CD4-positive, alpha-beta T cell treated with Interleukin-15 for 1 hour (primary cell): ENCODE measurements at regions not wholly inside any gene's neighbourhood (a gene's known extent, or its start where the extent isn't known, plus 50 kb on each side); places are given as distances from the start of the nearest gene placed in this dataset.
"Not testable (repeated sequence)": the region's sequence is repeated elsewhere in the genome, so short reads cannot be mapped to it uniquely, and the experiment has no call there.

Experiments used
- DNase-seq: peaks from one replicate; pipeline ENCODE4 v3.0.0-alpha.2; 2020

DNA sequence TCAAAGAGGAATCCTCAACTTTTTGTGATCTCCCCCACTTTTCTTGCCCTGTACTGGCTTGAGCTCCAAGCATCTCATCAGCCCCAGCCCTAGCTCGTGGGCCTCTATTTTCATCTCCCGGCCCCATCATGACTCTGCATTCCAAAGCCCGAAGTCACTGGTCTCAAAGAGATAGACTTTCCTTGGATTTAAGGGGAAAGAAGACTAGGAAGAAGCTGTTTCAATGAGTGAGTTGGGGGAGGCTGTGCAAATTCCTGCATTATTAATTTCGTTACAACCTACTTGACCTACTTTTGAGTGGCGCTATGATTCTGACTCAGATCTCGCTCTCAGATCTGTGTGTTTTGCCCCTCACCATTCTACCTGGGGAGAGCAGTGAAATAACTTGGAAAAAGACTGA lies 266.6 kb upstream of the TBL1XR1 start:
- DNase-seq = no peak

DNA sequence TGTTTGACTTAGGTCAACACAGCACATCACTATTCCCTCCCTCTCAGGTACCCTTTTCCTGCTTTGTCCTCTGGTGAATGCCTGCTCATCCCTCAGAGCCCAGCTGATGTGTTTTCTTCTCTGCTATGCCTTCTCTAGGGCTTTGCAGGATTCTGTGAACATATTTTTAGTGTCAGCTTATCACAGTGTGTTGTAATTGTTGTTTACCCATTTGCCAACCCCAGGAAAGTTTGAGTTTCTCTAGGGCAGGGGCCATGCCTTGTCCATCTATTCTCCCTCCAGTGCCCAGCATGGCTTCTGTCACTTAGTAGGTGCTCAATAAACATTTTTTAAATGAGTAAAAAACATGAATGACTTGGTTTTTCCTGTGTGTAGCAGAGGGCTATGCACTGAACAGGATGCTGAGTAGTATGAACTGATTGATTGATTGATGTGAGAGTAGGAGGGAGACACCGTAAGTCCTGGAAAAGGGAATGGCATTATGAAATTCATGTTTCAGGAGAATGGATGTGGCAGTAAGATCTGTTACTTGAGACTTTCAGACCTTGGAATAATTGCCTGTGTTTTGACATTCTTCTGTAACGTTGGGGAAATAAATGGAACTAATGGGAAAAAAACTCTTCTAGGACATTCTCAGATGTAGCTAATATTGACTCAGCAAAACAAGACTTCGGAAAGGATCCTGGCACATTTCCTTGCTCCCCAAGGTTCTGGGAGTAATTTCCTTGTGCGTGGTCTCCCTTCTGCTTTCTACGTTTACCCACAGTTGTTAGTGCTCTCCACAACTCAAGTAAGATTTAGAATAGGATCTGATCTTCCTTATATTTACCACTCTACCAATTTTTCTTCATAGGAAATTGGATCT lies 267.3 kb upstream of the TBL1XR1 start:
- DNase-seq = no peak

DNA sequence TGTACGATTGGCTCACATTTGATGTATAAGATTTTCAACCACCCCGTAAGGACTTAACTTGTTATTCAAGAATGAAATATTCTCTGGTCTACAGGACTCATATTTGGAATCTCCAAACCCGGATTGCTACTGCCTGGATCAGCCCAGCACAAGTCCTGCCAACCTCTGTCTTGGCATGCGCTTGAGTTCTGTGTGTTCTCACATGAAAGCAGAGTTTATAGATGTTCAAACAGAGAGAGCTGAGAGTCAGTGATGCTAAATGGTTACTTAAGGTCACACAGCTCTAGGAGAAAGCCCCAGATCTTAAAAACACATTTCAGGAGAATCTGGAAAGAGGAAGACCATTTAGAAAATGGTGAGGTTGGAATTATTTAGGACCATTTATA lies 268.0 kb upstream of the TBL1XR1 start:
- no peak for DNase-seq

DNA sequence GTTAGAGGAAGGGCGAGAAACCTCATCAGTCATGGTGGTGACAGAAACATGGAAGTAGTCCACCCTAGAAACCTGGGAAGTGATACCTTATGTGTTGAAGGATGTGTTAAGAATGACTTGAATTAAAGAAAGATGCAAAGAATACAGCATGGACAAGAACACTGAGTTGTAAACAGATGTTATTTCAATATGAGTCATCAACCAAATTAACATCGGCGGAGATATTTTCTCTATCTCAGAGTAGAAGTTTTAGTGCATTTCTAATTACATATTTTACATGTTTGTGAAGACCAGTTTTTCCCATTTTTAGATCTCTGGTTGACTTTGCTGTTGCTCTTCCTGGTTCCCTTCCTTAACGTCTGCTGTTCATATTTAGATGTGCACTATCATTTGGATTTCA lies 268.8 kb upstream of the TBL1XR1 start:
- no peak for DNase-seq

DNA sequence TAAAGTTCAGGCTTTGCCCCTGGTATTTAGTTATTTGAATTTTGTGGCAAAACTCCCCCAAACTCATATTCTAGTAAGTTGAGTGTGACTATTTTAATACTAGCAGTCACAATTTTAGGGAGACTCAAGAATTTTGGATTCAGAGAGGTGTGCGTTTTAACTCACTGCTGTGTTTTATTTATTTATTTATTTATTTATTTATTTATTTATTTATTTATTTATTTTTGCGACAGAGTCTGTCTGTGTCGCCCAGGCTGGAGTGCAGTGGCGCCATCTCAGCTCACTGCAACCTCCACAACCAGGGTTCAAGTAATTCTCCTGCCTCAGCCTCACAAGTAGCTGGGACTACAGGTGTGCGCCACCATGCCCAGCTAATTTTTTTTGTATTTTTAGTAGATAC lies 269.3 kb upstream of the TBL1XR1 start:
- not testable (repeated sequence) for DNase-seq

DNA sequence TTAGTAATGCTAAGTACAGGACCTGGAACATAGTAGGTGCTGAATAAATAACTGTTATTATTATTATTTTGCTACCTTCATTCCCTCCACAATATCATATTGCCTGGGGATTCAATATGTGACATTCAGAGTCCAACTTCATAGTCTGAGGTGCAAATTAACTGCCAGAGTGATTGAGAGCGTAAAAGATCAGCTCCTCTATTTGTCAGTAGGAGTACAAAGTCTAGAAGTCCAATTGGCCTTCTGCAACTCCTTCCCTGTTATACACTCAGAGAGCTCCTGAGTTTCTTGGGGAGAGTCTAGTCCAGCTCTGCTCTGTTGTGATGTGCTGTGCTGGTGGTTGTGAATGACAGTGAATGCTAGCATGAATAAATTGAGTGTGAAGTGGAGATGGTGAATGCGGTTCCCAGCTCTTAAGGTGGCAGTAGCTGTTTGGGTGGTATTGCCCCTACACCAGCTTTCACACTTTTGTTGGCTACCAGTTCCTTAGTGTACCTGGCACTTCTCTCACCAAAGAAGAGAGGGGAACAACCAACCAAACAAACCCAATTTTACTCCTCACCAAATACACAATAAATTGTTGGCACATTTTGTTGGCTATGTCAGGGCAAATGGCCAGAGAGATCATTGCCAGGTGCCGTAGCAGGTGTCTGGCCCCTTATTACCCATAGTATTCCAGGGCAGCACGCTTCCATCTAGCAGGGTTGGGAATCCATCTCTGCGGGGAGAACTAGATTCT lies 270.1 kb upstream of the TBL1XR1 start:
- DNase-seq = no peak

DNA sequence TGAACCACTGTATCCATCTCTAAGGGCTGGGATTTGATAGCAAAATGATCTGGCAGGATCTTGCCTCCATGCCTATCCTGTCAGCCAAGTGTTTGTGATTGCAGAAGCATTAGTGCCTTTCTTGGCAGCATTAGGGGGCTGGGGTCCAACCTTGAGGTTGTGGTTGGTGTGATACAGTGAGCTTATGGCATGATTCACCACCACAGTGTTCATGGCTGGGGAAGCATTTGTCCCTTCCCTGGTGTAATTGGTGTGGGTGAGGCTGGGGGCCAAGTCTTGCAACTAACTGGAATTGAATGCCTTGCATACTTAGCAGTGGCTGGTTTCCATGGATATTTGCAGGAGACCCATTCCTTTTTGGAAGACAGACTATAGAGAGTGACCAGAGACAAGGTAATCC lies 271.0 kb upstream of the TBL1XR1 start:
- no peak for DNase-seq

DNA sequence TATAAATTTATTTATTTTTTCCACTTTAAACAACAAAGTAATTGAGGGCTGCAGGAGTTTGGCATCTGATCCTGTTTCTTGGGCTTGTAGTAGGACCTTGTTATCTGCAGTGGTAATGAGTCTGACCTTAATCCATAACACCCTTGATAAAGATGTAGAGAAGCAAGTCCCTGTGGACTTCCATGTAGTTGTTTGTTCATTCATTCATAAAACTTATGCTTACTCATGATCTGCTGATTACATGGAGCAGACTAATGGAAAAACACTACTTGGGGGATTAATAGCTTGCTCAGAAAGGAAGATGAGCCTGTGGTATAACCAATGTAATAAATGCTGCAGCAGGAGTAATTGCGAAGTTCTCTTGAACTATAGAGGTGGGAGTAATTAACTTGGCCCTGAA lies 271.5 kb upstream of the TBL1XR1 start:
- no peak for DNase-seq

DNA sequence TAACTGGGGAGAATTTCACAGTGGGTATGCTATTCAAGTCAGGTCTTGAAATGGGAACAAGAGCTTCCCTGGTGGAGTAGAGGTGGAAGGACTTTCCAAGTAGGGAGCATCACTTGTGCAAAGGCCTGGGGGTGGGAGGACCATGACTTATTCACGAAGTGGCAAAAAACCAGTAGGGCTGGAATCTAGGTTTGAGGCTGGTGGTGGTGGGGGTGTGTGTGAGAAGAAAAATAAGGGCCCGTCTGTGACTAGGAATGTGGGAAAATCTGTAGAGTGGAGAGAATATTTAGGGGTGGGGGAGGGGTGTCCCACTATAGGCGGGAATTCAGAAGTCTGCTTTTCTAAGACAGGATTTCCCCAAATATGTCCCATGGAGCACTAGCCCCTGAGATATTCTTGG lies 271.9 kb upstream of the TBL1XR1 start:
- DNase-seq = no peak

DNA sequence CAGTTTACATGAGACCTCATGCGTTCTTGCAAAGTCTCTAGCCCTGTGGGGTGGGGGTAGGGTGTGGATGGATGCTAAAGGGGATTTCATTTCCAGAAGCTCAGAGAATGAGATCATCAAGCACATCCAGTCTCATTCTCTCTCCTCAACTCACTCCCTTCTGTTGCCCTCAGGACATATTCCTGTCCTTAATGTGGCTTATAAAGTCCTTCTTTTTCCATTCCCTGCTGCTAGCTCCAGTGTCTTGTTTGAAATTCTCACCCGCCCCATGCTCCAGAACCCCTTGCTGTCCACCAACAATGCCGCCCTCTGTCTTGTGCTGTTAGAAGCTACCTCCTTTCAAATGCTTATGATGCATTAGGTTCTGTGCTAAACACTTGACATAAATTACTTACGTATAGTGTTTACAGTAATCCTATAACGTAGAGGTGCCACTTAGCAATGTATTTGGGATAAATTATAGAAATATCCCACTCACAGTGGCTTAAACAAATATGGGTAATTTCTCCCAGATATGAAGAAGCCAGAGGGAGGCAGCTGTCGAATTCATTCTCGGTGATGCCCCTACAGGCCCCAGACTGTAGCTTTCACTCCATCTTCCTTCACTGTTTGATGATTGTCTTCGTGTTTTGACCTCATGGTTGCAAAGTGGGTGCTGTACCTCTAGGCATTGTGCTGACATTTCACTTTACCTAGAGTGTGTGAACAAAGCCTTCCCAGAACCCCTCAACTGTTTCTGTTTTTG lies 273.1 kb upstream of the TBL1XR1 start:
- DNase-seq = no peak

DNA sequence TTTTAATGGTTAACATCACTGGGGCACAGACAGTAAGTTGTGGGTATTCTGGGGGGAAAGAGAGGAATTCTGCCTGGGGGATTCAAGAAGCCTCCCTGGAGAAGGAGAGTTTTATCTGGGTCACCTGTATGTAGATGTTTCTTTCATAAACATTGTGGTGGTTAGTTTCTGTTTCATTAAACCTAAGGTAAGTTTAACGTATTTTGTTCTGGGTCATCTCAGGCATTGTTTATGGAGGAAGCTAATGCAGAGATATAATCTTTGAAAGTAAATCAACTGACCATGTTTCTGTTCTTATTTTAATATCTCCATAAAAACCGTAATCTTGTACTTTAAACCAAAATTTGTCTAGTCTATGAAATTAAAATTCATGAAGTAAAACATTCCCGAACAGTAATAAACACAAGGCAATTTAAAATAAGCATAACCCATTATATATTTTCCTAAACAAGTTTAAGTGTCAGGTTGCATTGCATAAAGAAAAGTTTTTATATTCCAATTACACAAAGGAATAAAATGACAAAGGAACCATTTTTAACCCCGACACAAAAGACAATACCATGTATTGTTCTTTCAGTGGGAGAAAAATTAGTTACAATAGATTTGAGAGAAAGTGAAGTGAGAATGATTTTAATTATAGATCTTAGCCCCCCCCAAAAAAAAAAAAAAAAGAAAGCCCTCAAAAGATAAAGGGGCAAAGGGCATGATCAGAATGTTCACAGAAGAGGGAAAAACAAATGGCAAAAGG lies 274.6 kb upstream of the TBL1XR1 start:
- no peak for DNase-seq

DNA sequence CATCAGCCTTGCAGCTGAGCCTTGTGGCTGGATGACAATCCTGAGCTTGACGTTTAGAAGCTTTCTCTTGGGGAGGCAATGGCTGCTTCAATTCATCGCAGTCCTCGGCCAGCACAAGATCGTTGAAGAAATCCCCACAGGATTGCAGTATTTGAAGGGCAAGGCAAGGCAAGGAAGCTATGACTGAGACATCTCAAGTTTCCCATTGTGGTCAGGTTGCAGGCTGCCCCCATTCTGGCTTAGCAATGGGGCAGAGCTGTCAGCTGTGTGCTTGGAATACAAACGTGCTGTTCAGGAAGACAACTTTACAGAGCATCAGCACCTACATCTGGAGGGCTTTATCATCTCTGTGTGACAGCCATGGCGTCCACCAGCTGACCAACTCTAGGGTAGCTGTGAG lies 275.9 kb upstream of the TBL1XR1 start:
- no peak for DNase-seq

DNA sequence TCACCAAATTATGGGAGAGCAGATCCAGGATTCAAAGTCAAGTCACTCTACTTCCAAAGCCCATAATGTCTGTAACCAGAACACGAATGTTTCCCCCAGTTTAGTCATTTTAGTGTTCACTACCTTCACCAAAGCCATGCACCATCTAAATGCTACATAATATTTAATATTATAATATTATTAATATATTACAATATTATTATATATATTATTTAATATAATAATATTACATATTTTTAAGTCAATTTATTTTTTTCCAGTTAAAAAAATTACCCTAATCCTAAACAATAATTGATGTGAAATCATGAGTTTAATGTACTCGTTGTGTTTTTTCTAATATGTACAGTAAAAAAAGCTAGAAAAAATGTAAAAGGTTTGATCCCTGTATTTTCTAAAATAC lies 276.6 kb upstream of the TBL1XR1 start:
- no peak for DNase-seq

DNA sequence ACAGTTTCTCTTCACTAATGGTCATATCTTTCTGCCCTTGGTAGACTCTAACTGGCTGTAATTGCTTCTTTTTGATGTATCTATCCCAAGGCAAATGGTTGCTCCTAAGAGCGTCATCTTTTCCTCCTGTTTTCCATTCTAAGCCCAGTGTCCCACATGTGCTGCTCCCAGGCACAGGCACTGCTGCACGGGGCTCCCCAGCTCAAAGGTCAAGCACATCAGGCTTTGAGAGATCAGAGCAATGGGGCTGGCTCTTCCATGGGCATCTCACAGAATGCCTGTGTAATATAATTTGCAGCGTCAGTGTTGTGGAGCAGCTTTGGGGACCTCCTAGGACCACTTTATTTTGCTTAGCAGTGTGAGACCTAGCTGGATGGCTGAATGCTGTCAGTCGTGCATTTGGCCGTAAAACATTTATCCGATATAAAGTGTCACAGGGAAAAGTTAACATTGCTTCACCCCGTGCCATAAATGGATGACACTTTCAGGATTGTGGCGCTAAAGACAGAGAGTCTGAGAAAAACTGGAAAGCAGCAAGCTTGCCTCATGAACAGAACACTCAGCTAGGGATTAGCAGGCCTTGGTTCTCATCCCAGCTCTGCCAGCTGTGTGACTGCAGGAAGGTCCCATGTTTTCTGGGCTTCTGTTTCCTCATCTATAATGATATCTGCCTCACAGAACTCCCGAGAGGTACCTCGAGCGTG lies 277.5 kb upstream of the TBL1XR1 start:
- DNase-seq = no peak

DNA sequence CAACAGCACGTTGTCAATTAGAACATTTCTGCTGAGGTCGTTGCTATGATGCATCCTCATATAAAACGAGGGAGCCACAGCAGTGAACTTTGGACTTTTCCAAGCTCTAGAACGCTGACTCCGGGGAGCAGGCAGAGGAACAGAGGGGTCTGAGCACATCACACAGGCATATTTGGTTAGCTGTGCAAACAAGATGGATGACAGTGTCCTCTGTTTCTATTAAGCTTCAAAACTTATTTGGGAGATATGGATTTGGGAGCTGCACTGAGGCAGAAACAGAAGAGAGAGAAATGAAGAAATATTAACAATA lies 278.0 kb upstream of the TBL1XR1 start:
- DNase-seq = no peak

DNA sequence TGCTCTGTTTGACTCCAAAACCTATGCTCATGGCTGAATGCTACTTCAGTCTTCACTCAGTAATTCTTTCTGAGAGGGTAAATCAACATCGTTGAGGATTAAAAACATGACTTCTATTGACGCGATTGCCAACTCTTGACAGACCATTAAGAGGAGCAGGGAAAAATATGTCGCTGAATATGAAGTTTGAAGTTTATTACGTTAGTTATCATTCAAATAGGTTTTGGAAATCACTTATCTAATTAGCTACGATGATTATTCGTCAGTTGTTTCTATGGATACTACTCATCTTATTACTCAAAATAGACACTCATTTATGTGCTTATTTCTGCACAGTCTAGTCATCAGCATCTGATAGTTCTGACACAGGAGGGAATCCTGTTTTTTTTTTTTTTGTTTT lies 279.2 kb upstream of the TBL1XR1 start:
- DNase-seq = no peak

DNA sequence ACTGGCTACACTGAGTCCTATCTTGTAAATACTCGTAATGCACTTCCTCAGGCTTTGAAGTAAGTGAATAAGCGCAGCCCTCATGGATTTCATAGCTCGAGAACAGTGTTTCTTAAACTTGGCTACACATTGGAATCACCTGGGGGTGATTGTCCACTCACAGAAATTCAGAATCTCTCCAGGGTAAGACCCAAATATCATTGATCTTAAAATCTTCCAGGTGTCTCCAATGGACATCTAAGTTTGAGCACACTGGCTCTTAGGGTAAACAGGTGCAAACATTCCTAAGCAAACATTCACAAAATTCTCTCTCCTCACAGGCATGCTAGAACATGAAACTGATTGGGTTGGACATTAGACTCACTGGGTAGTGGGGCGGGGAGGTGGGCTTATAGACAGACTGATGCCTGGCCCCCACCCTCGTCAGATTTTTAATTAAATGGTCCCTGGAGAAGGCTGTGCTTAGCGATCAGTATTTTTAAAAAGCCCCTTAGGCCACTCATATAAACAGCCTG lies 279.7 kb upstream of the TBL1XR1 start:
- no peak for DNase-seq

DNA sequence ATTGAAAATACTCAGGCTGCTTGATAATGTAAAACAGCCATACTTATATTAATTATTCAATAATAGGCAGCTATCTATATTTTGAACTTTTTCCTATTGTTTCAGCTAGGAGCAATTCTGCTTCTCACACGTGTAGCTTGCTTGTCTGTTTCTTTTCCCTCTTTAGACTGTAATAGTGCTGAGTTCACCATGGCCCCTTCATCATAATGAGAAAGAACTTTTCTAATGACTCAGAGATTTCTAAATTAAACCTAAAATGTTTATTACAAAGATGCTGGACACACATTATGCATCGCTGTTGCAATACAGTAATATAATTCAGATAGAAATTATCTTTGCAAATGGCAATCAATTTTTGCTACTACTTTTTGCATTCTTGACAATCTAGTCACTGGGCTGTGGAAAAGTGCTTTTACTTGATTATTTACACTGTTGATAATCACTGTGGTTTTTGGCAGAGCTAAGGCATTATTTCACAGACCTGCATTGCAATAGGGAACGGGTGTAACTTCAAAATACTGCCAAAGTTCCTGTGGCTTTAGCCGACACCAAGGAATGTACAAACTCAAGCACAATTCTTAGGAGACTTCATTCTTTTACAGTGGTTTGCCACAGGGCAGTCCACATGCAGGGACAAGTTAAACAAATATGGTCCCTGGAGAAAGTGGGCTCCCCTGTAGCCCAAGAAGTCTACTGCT lies 281.0 kb upstream of the TBL1XR1 start:
- no peak for DNase-seq

DNA sequence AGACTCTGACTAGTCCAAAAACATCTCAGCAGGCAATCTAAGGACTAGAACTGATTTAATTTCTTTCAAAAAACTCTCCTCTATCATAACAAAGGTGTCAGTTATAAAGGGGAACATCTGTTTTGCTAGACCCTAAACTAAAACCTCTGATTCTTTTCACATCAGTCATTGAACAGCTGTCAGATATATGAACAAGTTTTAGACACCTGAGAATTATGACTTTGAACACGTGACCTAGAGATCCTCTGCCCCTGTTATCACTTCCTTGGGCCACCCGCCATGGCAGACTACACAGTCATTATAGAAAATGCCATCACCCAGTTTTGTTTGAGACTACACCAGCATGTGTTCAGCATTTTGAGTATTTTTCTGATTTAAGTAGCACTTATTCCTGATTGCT lies 282.3 kb upstream of the TBL1XR1 start:
- DNase-seq = no peak

DNA sequence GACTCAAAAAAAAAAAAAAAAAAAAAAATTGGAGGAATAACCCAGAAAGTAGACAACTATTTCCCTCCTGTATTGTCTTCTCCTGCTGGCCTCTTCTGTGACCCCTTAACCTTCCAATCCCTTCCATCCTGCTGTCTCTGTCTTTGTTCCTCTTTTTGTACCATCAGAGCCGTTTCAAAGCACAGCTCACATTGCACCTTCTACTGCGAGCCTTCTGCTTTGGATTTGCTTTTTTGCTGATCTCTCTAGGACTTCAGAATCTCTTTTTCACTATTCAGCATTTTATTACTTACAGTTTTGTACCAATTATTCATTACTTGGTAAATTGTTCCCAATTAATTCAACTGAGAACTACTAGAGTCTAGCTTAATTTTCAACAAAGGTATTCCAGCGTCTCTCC lies 284.0 kb upstream of the TBL1XR1 start:
- DNase-seq = no peak

DNA sequence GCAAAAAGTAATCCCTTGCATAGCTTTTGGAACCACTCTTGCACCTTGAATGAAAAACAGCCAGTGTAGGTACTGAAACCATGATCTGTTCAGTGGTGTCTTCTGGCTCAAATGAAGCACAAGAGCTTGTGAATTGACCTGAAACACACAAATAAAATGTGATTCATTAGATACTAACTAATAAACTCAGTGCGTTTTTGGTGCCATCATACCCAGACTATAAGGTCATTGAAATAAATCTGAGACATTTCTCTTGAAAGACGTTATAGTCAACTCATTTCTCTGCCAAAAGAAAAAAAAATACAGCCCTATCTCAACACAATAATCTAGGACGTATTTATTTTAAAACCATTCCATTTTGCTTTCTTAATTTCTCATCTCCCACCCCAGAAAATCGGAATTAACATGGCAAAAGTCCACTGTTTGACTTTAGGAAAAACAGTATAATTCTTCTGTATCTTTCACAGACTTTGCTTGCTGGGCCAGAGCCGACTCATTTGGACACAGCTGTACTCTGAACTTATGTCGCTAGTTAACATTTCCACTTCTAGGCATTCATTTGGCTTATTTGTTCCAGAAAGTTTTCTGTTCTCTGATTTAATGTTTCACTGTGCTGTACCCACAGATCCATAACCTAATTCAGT lies 284.9 kb upstream of the TBL1XR1 start:
- DNase-seq = no peak
